Keratinocyte (primary cell): ENCODE measurements at regions not wholly inside any gene's neighbourhood (a gene's known extent, or its start where the extent isn't known, plus 50 kb on each side); places are given as distances from the start of the nearest gene placed in this dataset.

Experiments used
- EZH2 ChIP-seq: IDR thresholded peaks from one replicate; pipeline ENCODE4 v1.6.1; 2012; ENCODE audit warnings: inconsistent platforms, mild to moderate bottlenecking, low read length, moderate library complexity
- TF ChIP-seq, protein P1 (sequence below), 3 experiments: IDR thresholded peaks in 1 of 3; conservative IDR thresholded peaks in 1 of 3; optimal IDR thresholded peaks in 1 of 3; 2 replicates in 2 of 3; 3 replicates in 1 of 3; pipeline versions ENCODE3 to v1.5.1; 2011; ENCODE audit warnings: low read length in 3 of 3, mild to moderate bottlenecking in 3 of 3, moderate library complexity in 2 of 3, control low read depth in 1 of 3, inconsistent platforms in 1 of 3; ENCODE audit not compliant: insufficient read depth in 2 of 3; ENCODE audit errors: extremely low read depth in 1 of 3

DNA sequence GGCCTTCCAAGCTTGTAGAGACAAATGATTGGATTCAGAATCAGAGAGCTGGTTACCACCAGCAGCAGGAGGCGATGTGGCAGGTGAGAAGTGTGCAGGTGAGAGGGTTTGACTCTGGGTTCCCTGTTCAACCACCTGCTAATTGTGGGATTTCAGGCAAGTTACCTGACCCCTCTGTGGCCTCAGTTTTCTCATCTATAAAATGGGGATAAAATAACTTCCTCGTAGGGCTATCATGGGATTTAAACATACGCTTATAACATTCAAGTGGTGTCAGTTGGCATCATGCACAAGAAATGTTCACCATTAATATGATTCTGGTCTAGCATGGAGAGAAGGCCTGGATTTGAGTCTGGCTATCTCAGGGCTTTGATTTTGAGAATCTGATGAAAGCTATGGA, 143.8 kb upstream of the MYL2 start:
- TF ChIP-seq, protein P1, sequence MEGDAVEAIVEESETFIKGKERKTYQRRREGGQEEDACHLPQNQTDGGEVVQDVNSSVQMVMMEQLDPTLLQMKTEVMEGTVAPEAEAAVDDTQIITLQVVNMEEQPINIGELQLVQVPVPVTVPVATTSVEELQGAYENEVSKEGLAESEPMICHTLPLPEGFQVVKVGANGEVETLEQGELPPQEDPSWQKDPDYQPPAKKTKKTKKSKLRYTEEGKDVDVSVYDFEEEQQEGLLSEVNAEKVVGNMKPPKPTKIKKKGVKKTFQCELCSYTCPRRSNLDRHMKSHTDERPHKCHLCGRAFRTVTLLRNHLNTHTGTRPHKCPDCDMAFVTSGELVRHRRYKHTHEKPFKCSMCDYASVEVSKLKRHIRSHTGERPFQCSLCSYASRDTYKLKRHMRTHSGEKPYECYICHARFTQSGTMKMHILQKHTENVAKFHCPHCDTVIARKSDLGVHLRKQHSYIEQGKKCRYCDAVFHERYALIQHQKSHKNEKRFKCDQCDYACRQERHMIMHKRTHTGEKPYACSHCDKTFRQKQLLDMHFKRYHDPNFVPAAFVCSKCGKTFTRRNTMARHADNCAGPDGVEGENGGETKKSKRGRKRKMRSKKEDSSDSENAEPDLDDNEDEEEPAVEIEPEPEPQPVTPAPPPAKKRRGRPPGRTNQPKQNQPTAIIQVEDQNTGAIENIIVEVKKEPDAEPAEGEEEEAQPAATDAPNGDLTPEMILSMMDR (optimal IDR thresholded peaks at IDR 0.05 in 1 of 3, IDR thresholded peaks at IDR 0.05 in 1 of 3, conservative IDR thresholded peaks at IDR 0.05 in 1 of 3; ENCODE audit: extremely low read depth in 1 of 3, insufficient read depth in 2 of 3, low read length in 3 of 3), result no peak
- TF ChIP-seq EZH2, result no peak
